ENCODE measurements at regions not wholly inside any gene's neighbourhood (a gene's known extent, or its start where the extent isn't known, plus 50 kb on each side); places are given as distances from the start of the nearest gene placed in this dataset.

DNA sequence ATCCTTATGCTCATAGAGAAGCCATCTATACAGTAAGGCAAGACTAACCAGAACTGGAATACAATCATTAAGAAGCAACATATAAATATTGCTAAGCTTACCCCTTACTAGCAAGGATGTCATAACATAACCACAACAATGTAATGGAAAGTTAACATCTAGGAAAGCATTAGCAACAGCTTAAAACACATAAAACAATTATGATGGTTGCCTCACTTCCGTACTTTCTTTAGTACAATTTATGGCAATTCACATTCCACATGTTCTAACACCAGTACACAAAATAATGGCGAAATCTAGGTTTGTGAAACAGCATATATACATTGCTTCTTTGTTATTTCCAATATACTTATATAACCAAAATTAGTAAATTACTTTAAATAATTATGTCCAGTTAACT lies 195.0 kb downstream of the AHR start:
- TF ChIP-seq, protein P1, sequence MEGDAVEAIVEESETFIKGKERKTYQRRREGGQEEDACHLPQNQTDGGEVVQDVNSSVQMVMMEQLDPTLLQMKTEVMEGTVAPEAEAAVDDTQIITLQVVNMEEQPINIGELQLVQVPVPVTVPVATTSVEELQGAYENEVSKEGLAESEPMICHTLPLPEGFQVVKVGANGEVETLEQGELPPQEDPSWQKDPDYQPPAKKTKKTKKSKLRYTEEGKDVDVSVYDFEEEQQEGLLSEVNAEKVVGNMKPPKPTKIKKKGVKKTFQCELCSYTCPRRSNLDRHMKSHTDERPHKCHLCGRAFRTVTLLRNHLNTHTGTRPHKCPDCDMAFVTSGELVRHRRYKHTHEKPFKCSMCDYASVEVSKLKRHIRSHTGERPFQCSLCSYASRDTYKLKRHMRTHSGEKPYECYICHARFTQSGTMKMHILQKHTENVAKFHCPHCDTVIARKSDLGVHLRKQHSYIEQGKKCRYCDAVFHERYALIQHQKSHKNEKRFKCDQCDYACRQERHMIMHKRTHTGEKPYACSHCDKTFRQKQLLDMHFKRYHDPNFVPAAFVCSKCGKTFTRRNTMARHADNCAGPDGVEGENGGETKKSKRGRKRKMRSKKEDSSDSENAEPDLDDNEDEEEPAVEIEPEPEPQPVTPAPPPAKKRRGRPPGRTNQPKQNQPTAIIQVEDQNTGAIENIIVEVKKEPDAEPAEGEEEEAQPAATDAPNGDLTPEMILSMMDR (IDR thresholded peaks at IDR 0.05; ENCODE audit: low read depth, low read length), result no peak
- DNase-seq (ENCODE audit: extremely low read depth, low read depth), result no peak

DNA sequence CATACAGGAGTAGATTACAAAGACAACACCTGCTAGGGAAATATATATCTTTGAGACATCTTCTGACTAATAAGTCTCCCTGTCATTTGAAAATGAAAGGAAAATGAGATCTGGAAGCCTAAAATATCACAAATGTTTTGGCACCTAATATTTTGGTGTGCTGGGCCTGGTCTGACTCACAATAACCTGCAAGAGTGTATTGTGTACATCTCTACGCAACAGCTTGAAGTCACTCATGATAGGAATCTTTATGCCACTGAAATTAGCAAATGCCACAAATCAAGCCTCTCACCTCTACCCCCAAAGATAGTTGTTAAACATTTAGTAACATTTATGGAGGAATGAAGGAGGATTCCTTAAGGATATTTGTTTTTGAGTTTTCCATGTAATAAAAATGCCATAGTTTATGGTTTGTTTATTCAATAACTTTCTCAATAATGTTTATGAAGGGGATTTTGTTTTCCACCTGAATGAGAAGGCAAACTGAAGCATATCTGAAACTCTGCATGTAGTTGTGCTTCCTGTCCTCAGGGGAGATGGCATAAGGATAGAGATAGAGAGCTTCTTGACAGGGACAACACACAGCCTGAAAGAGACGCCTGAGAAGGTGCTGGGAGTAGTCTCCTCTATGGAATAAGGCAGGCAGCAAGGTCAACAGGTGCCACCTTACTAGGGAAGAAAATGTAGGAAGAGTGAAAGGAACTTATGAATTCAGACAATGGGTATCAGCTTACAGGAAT lies 197.4 kb downstream of the AHR start:
- TF ChIP-seq, protein P1 (IDR thresholded peaks at IDR 0.05; ENCODE audit: low read depth, low read length), result no peak
- DNase-seq (ENCODE audit: extremely low read depth, low read depth), result no peak

DNA sequence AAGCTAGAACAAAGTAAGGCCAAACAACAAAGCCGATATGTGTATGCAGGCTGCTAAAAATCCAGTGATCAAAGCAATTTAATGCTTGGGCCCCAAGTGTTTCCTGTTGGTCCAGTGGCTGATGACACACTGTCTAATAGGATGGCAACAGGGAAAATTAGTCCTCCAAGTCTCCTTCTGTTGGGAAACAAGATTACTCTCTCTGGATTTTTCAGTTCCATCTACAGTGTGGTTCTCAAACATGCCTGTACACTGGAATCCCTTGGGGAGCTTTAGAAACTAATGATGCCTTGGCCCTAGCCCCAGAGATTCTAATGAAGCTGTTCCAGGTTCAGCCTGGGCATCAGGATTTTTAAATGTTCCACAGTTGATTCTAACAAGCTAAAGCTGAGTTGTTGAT lies 198.7 kb downstream of the AHR start:
- DNase-seq (ENCODE audit: extremely low read depth, low read depth), result no peak
- TF ChIP-seq, protein P1 (IDR thresholded peaks at IDR 0.05; ENCODE audit: low read depth, low read length), result no peak

DNA sequence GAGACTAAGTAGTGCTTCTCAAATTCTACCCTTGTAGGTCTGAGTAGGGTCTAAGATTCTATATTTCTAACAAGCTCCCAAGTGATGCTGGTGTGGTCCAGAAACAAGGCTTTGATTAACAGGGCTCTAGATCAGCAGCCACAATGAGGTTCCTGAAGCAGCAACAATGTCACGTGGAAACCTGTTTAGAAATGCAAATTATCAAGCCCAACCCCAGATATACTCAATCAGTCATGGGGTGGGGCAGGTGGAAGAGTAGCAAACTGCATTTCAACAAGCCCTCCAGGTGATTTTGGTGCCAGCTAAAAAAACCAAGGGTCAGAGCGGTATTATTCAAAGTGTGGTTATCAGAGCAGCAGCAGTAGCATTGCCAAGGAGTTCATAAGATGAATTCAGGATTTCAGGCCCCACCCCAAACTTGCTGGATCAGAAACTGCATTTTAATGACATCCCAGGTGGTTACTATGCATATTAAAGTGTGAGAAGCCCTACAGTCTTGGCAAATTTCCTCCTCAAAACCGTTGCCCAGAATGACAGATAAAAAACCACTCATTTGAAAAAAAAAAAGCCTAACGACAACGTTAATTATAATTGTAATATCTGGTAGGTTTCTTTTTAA lies 199.2 kb downstream of the AHR start:
- TF ChIP-seq, protein P1 (IDR thresholded peaks at IDR 0.05; ENCODE audit: low read depth, low read length), result no peak

DNA sequence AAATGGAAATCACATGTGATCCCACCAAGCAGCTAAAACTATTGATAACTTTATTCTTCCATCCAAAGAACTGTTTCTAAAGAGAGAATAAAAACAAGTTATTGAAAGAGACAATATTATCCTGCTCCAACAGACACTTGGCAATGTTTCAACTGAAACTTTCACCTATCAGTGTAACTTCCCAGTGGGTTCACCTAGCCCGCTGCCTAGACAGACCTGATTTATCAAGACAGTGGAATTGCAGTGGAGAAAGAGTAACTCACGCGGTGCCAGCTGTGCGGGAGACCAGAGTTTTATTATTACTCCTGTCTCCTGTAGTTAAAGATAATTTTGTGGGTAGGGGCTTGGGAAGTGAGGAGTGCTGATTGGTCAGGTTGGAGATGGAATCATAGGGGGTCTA lies 199.8 kb downstream of the AHR start:
- TF ChIP-seq, protein P1 (IDR thresholded peaks at IDR 0.05; ENCODE audit: low read depth, low read length), result no peak
- DNase-seq (ENCODE audit: extremely low read depth, low read depth), result no peak

More for the DNA sequence above, 199.2 kb downstream of the AHR start:
- no peak for DNase-seq (ENCODE audit: extremely low read depth, low read depth)

DNA sequence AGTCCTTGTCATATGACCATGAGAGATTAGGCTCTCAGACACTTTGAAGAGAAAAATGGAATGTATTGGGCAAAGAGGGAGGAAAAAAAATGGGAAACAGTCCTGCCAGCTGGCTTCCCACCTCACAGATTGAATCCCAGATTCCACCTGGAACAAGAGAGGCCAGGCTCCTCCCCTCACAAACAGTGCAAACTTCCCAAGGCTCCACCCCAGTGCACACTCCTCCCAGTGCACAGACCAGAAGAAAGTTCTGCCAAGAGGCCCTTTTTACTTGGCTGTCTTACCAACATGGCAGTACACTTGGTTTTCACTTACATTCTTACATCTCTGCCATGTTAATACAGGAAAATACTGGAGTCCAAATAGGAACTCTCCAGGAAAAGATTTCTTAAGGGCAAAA lies 202.3 kb downstream of the AHR start:
- no peak for DNase-seq (ENCODE audit: extremely low read depth, low read depth)
- TF ChIP-seq, protein P1 (IDR thresholded peaks at IDR 0.05; ENCODE audit: low read depth, low read length), result no peak

DNA sequence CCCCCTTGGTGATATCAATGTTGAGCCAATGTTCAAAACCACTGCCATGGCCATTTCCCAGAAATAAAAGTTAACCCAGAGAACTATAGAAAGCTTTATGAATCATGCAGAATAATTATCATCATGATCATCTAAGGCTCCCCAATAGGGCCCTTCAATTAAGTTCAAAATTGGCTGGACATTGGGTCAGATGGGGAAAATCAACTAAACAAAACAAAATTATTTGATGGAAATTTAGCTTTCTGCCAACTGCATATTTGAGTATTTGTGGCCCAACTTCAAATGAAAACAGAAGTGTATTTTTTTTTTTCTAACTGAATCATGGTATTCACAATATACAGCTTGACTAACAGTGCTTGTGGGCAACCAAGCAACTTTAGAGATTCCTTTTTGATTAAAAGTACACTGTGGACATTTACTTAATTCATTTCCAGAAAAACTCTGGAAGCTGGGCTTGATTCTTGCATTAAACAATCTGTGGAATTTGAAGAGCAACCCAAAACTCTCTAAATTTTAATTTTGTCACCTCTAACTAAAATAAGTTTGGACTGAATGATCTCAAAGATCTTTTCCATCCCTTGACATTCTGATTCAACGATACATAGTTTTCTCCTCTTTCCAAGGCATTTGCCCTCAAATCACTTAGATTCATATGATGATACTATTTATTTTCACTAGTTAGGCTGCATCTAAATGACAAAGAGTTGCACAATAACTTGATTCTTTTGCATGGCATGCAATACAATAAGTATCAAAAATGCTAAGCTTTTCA lies 203.2 kb downstream of the AHR start:
- DNase-seq (ENCODE audit: extremely low read depth, low read depth), result peak; percentile 65

More for the DNA sequence above, 203.2 kb downstream of the AHR start:
- TF ChIP-seq, protein P1 (IDR thresholded peaks at IDR 0.05; ENCODE audit: low read depth, low read length), result no peak
